OCI-LY7 (cell line): ENCODE measurements at regions not wholly inside any gene's neighbourhood (a gene's known extent, or its start where the extent isn't known, plus 50 kb on each side); places are given as distances from the start of the nearest gene placed in this dataset.

ENCODE experiments used
- BruUV-seq: library from RNA; stranded (reverse); fragments of 400-500 nt; replicated peaks from 2 replicates; lab custom pipeline; 2021; lab: Mats Ljungman, UMichigan
- CTCF ChIA-PET: fragments of 300-600 bp; sonication (Branson Sonifier 250); formaldehyde crosslinking; loops from one replicate; lab custom pipeline; 2022; ENCODE audit warnings: antibody characterized with exemption; ENCODE audit not compliant: unreplicated experiment; lab: Charles Lee
- POLR2A ChIA-PET: fragments of 300-600 bp; sonication (Branson Sonifier 250); formaldehyde crosslinking; loops from one replicate; lab custom pipeline; 2022; ENCODE audit warnings: antibody characterized with exemption; lab: Charles Lee
- DNase-seq: peaks from one replicate; pipeline ENCODE4 v3.0.0-alpha.2; 2015; ENCODE audit warnings: low spot score
- H2AFZ ChIP-seq: fragments of 200-600 bp; sonication (generic), shearing (Covaris generic); 2 replicates; pipeline ENCODE4 v1.6.1; 2014; ENCODE audit warnings: mild to moderate bottlenecking, antibody characterized with exemption, low read length, moderate library complexity
- H3K27ac ChIP-seq: fragments of 200-600 bp; sonication (generic); 2 replicates; pipeline ENCODE4 v1.5.1; 2014; ENCODE audit warnings: mixed run types, low read depth, mild to moderate bottlenecking, moderate library complexity, low read length, inconsistent platforms; ENCODE audit not compliant: poor library complexity, severe bottlenecking
- H3K36me3 ChIP-seq: fragments of 200-600 bp; sonication (generic); 2 replicates; pipeline ENCODE4 v1.6.1; 2014; ENCODE audit warnings: mild to moderate bottlenecking, antibody characterized with exemption, low read length, moderate library complexity, mixed read lengths; ENCODE audit not compliant: insufficient read depth
- H3K4me1 ChIP-seq: fragments of 200-600 bp; sonication (generic); 2 replicates; pipeline ENCODE4 v1.5.1; 2014; ENCODE audit warnings: mild to moderate bottlenecking, low read length; ENCODE audit not compliant: insufficient read depth, poor library complexity, severe bottlenecking
- H3K4me2 ChIP-seq: fragments of 200-600 bp; sonication (generic); 2 replicates; pipeline ENCODE4 v1.6.1; 2014; ENCODE audit warnings: mild to moderate bottlenecking, low read length
- H3K4me3 ChIP-seq: fragments of 200-600 bp; sonication (generic); 2 replicates; pipeline ENCODE4 v1.5.1; 2014; ENCODE audit warnings: mild to moderate bottlenecking, low read depth, low read length; ENCODE audit not compliant: poor library complexity, severe bottlenecking
- H3K79me2 ChIP-seq: fragments of 200-600 bp; sonication (generic); 2 replicates; pipeline ENCODE4 v1.6.1; 2016; ENCODE audit warnings: low read depth, mild to moderate bottlenecking, low read length, moderate library complexity, mixed read lengths; ENCODE audit not compliant: insufficient read depth
- H3K9me2 ChIP-seq: fragments of 200-600 bp; sonication (generic); 2 replicates; pipeline ENCODE4 v1.6.1; 2016; ENCODE audit warnings: mild to moderate bottlenecking, low read length, mixed read lengths; ENCODE audit not compliant: insufficient read depth
- H3K9me3 ChIP-seq: fragments of 200-600 bp; sonication (generic); 2 replicates; pipeline ENCODE4 v1.6.1; 2014; ENCODE audit warnings: mild to moderate bottlenecking, mixed run types, low read length, mixed read lengths
- H4K20me1 ChIP-seq: fragments of 200-600 bp; sonication (generic); 2 replicates; pipeline ENCODE4 v1.6.1; 2014; ENCODE audit warnings: mild to moderate bottlenecking, antibody characterized with exemption, low read length, moderate library complexity, mixed read lengths; ENCODE audit not compliant: insufficient read depth
- EZH2phosphoT487 ChIP-seq: fragments of 200-600 bp; sonication (generic); IDR thresholded peaks from 2 replicates; pipeline ENCODE4 v1.6.1; 2018; ENCODE audit warnings: low read depth, borderline replicate concordance, mild to moderate bottlenecking, mixed run types, antibody characterized with exemption, low read length, moderate library complexity, mixed read lengths
- intact Hi-C: fragments of 100-400 bp; cut with micrococcal nuclease; formaldehyde crosslinking; loops from one replicate; pipeline ENCODE4 v1.10.0; 2022; ENCODE audit not compliant: unreplicated experiment
- TF ChIP-seq, protein P1 (sequence below): fragments of 200-600 bp; sonication (generic); conservative IDR thresholded peaks from 2 replicates; pipeline ENCODE4 v1.5.1; 2014; ENCODE audit warnings: mild to moderate bottlenecking, antibody characterized with exemption, low read length, moderate library complexity, mixed read lengths

DNA sequence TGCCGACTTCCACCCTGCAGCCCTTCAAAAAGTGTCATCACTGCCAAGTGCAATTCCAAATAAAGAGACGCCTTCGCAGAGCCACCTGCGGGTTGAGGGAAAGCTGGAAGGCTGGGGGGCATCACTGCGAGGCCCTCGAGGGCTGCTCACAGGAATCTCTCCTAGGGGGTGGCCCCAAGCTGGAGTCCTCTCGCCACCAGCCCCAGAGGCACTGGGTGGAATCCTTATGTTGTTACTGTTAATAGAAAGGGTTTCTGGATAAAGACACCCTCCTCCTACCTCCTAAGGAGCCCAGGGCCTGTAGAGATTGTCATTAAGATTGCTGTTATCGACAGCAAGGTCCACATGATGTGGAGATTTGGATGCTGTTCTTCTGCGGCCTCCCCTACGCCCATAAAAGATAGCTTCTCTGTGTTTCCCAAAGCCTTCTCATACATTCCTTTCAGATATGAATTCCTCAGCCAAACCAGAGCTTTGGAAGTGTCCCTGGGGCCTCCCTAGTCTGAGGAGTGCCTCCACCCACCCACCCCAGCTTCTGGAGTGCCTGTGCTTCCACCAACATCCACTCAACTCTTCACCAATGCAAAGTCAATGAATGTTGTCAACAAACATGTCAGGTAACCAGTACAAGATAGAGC, 512.7 kb downstream of the SHQ1 start:
- no peak for DNase-seq
- TF ChIP-seq, protein P1, sequence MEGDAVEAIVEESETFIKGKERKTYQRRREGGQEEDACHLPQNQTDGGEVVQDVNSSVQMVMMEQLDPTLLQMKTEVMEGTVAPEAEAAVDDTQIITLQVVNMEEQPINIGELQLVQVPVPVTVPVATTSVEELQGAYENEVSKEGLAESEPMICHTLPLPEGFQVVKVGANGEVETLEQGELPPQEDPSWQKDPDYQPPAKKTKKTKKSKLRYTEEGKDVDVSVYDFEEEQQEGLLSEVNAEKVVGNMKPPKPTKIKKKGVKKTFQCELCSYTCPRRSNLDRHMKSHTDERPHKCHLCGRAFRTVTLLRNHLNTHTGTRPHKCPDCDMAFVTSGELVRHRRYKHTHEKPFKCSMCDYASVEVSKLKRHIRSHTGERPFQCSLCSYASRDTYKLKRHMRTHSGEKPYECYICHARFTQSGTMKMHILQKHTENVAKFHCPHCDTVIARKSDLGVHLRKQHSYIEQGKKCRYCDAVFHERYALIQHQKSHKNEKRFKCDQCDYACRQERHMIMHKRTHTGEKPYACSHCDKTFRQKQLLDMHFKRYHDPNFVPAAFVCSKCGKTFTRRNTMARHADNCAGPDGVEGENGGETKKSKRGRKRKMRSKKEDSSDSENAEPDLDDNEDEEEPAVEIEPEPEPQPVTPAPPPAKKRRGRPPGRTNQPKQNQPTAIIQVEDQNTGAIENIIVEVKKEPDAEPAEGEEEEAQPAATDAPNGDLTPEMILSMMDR, result no peak
- TF ChIP-seq EZH2phosphoT487, result no peak
- H3K9me2 ChIP-seq, result no peaks in the 10 kb centered on the region
- no TSS peak for BruUV-seq
- intact Hi-C loops, result no loop called here
- no peak overlapping the region for H3K4me3 ChIP-seq
- H2AFZ ChIP-seq, result no peak overlapping the region
- H3K36me3 ChIP-seq, result no peaks in the 10 kb centered on the region
- no peaks in the 10 kb centered on the region for H3K9me3 ChIP-seq
- ChIA-PET CTCF (no interaction called here), POLR2A (interaction anchor here (1.2 kb wide), 1 partner anchor 40 kb away, joined by 5 read pairs; no protein-coding TSS in a partner anchor)
- H3K79me2 ChIP-seq, result no peaks in the 10 kb centered on the region
- no peaks in the 10 kb centered on the region for H4K20me1 ChIP-seq
- no peak overlapping the region for H3K27ac ChIP-seq
- no peaks in the 10 kb centered on the region for H3K4me1 ChIP-seq
- H3K4me2 ChIP-seq, result no peak overlapping the region

DNA sequence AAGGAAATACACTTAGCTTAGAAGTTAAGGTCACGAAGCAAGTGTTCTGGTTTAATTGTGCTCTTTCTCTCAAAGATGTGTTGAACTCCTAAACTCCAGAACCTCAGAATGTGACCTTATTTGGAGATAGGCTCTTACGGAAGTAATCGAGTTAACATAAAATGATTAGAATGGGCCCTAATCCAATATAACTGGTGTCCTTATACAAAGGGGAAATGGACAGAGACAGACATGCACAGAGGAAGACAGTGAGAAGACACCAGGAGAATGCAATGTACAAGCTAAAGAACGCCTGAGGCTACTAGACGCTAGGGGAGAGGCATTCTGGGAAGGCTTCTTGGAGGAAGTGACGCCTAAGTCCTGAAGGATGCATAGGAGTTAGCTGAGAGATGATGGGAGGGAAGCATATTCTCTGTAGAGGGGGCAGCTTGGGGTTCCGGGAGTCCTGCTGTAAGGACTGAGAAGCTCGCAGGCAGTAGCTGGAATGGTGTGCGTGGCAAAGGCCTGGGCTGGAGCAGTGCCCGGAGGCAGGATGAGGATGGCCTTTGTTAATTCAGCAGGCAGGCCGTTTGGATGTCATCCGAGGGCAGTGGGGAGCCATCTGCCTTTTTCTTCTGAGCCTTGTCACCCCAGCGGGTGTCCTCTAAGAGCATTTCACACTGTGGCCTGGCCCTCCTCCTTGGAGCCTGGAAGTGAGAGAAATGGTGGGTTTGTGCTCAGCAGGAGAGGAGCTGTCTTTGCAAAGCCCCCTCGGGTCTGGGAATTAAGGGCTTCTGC, 513.4 kb downstream of the SHQ1 start:
- no peaks in the 10 kb centered on the region for H3K9me2 ChIP-seq
- POLR2A ChIA-PET, result no interaction called here
- no peak overlapping the region for H3K4me3 ChIP-seq
- H3K9me3 ChIP-seq, result no peaks in the 10 kb centered on the region
- H3K4me2 ChIP-seq, result no peak overlapping the region
- no peak for TF ChIP-seq EZH2phosphoT487
- TF ChIP-seq, protein P1, result no peak
- CTCF ChIA-PET, result no interaction called here
- intact Hi-C loops, result no loop called here
- H2AFZ ChIP-seq, result no peak overlapping the region
- no peak overlapping the region for H3K27ac ChIP-seq
- no peaks in the 10 kb centered on the region for H3K79me2 ChIP-seq
- no peak for DNase-seq
- no TSS peak for BruUV-seq
- no peaks in the 10 kb centered on the region for H3K36me3 ChIP-seq
- no peaks in the 10 kb centered on the region for H4K20me1 ChIP-seq
- no peaks in the 10 kb centered on the region for H3K4me1 ChIP-seq

DNA sequence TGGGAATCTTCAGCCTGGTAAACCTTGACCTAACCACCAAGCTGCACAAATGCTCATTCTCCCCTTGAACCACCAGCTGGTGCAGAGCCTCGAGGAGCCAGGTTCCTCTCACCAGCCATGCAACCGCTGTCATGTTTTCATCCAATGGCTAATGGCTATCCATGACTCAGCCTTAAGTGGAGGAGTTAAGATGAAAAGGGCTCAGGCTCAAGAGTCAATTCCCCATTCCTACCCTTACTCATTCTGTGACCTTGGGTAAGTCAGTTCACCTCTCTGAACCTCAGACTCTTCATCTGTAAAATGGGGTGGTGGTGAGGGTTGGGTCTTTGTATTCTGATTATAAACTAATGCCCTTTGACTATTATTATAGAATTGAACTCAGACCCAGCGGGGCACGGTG, 515.6 kb downstream of the SHQ1 start:
- Histone ChIP-seq H3K36me3 (no peaks in the 10 kb centered on the region), H3K9me2 (no peaks in the 10 kb centered on the region), H3K4me2 (no peak overlapping the region), H4K20me1 (no peaks in the 10 kb centered on the region), H3K4me1 (no peaks in the 10 kb centered on the region), H3K27ac (no peak overlapping the region), H3K4me3 (no peak overlapping the region), H3K9me3 (no peaks in the 10 kb centered on the region), H3K79me2 (no peaks in the 10 kb centered on the region), H2AFZ (no peak overlapping the region)
- no peak for TF ChIP-seq EZH2phosphoT487
- TF ChIP-seq, protein P1, result no peak
- ChIA-PET POLR2A (interaction anchor here (0.9 kb wide), 1 partner anchor 10 kb away, joined by 3 read pairs; no protein-coding TSS in a partner anchor), CTCF (no interaction called here)
- no TSS peak for BruUV-seq
- no peak for DNase-seq
- intact Hi-C loops, result no loop called here
